Neural progenitor cell (in vitro differentiated cells): ENCODE measurements at regions not wholly inside any gene's neighbourhood (a gene's known extent, or its start where the extent isn't known, plus 50 kb on each side); places are given as distances from the start of the nearest gene placed in this dataset.

Experiments
- DNase-seq: peaks from one replicate; pipeline ENCODE4 v3.0.0-alpha.2; 2016; ENCODE audit warnings: low spot score
- H2AFZ ChIP-seq: fragments of 200-600 bp; sonication (generic); replicated peaks from 2 replicates; pipeline ENCODE4 v1.6.1; 2016; ENCODE audit warnings: antibody characterized with exemption
- H3F3A ChIP-seq: fragments of 200-600 bp; sonication (generic); 2 replicates; pipeline ENCODE4 v1.6.1; 2016; ENCODE audit warnings: antibody characterized with exemption, low read depth
- H3K27ac ChIP-seq: fragments of 200-600 bp; sonication (generic); 2 replicates; pipeline ENCODE4 v1.5.1; 2016; ENCODE audit warnings: mild to moderate bottlenecking
- H3K27me3 ChIP-seq: fragments of 200-600 bp; sonication (generic); 2 replicates; pipeline ENCODE4 v1.6.1; 2016; ENCODE audit warnings: mild to moderate bottlenecking, moderate library complexity
- H3K36me3 ChIP-seq: fragments of 200-600 bp; sonication (generic); 2 replicates; pipeline ENCODE4 v1.5.1; 2016
- H3K4me1 ChIP-seq: fragments of 200-600 bp; sonication (generic); 2 replicates; pipeline ENCODE4 v1.6.1; 2016; ENCODE audit warnings: mixed run types
- H3K4me2 ChIP-seq: fragments of 200-600 bp; sonication (generic); 2 replicates; pipeline ENCODE4 v1.6.1; 2016
- H3K4me3 ChIP-seq: fragments of 200-600 bp; sonication (generic); 2 replicates; pipeline ENCODE4 v1.5.1; 2016
- H3K79me2 ChIP-seq: fragments of 200-600 bp; sonication (generic); 2 replicates; pipeline ENCODE4 v1.6.1; 2016; ENCODE audit warnings: low read depth
- H3K9ac ChIP-seq: fragments of 200-600 bp; sonication (generic); 2 replicates; pipeline ENCODE4 v1.6.1; 2016
- H3K9me3 ChIP-seq: fragments of 200-600 bp; sonication (generic); 2 replicates; pipeline ENCODE4 v1.5.1; 2016; ENCODE audit warnings: low read depth
- H4K20me1 ChIP-seq: fragments of 200-600 bp; sonication (generic); 2 replicates; pipeline ENCODE4 v1.6.1; 2016; ENCODE audit warnings: low read depth
- H3K27ac Mint-ChIP-seq: 3 replicates; pipeline ENCODE4 v1.8.0; 2021; ENCODE audit warnings: mixed read lengths
- H3K27me3 Mint-ChIP-seq: 2 replicates; pipeline ENCODE4 v1.8.0; 2022; ENCODE audit warnings: low read depth, mild to moderate bottlenecking, inconsistent platforms, moderate library complexity, mixed read lengths; ENCODE audit not compliant: insufficient read depth
- H3K36me3 Mint-ChIP-seq: 3 replicates; pipeline ENCODE4 v1.8.0; 2021; ENCODE audit warnings: mixed read lengths
- H3K4me1 Mint-ChIP-seq: 3 replicates; pipeline ENCODE4 v1.8.0; 2021; ENCODE audit warnings: mixed read lengths
- H3K4me3 Mint-ChIP-seq: 3 replicates; pipeline ENCODE4 v1.8.0; 2021; ENCODE audit warnings: mild to moderate bottlenecking, moderate library complexity, mixed read lengths
- H3K9me3 Mint-ChIP-seq: 3 replicates; pipeline ENCODE4 v1.8.0; 2020; ENCODE audit warnings: mixed read lengths
- CTCF ChIP-seq: fragments of 200-600 bp; sonication (generic); IDR thresholded peaks from 2 replicates; pipeline ENCODE4 v1.5.1; 2017; ENCODE audit warnings: antibody characterized with exemption, mild to moderate bottlenecking
- EZH2 ChIP-seq: fragments of 200-600 bp; sonication (generic); IDR thresholded peaks from 2 replicates; pipeline ENCODE4 v1.6.1; 2017; ENCODE audit warnings: antibody characterized with exemption, mild to moderate bottlenecking, moderate library complexity
- EZH2phosphoT487 ChIP-seq: fragments of 200-600 bp; sonication (generic); IDR thresholded peaks from 2 replicates; pipeline ENCODE4 v1.6.1; 2017; ENCODE audit warnings: antibody characterized with exemption

- DNase-seq, result no peak
- Histone ChIP-seq H3K4me1 (peaks cover 13% of the 10 kb centered on the region), H3K4me3 (no peak overlapping the region), H3F3A (no peaks in the 10 kb centered on the region), H3K9ac (no peak overlapping the region), H3K79me2 (no peaks in the 10 kb centered on the region), H4K20me1 (no peaks in the 10 kb centered on the region), H3K27me3 (no peaks in the 10 kb centered on the region), H2AFZ (no peak overlapping the region), H3K4me2 (no peak overlapping the region), H3K27ac (no peak overlapping the region), H3K36me3 (no peaks in the 10 kb centered on the region), H3K9me3 (no peaks in the 10 kb centered on the region)
- no peak for TF ChIP-seq EZH2
- no peak for TF ChIP-seq CTCF
- TF ChIP-seq EZH2phosphoT487, result no peak
- Mint-ChIP-seq H3K4me1 (peaks cover 3% of the 10 kb centered on the region), H3K36me3 (no peaks in the 10 kb centered on the region), H3K27me3 (no peaks in the 10 kb centered on the region), H3K4me3 (no peak overlapping the region), H3K9me3 (no peaks in the 10 kb centered on the region), H3K27ac (no peak overlapping the region)
These were observed 111.3 kb upstream of the SORCS1 start for GRCh38 chr10:107275806-107276205.

- H3K27ac Mint-ChIP-seq, result no peak overlapping the region
- no peaks in the 10 kb centered on the region for H3K9me3 ChIP-seq
These were observed 105.1 kb upstream of the SORCS1 start for GRCh38 chr10:107269626-107270025.

GRCh38 chr10:107264742-107265141, 100.2 kb upstream of the SORCS1 start:
- H3K27me3 ChIP-seq, result no peaks in the 10 kb centered on the region
- Mint-ChIP-seq H3K27ac (no peak overlapping the region), H3K27me3 (peaks cover 3% of the 10 kb centered on the region), H3K4me1 (no peaks in the 10 kb centered on the region), H3K36me3 (no peaks in the 10 kb centered on the region), H3K4me3 (no peak overlapping the region), H3K9me3 (no peaks in the 10 kb centered on the region)
- peaks cover 5% of the 10 kb centered on the region for H3F3A ChIP-seq
- no peak overlapping the region for H2AFZ ChIP-seq
- H3K27ac ChIP-seq, result no peak overlapping the region
- no peaks in the 10 kb centered on the region for H3K9me3 ChIP-seq
- H4K20me1 ChIP-seq, result no peaks in the 10 kb centered on the region
- DNase-seq, result peak; percentile 77
- H3K4me3 ChIP-seq, result no peak overlapping the region
- no peaks in the 10 kb centered on the region for H3K79me2 ChIP-seq
- H3K4me1 ChIP-seq, result peaks cover 3% of the 10 kb centered on the region
- H3K36me3 ChIP-seq, result no peaks in the 10 kb centered on the region
- no peak overlapping the region for H3K9ac ChIP-seq
- no peak overlapping the region for H3K4me2 ChIP-seq
- TF ChIP-seq EZH2 (no peak), CTCF (peak; percentile 56)

More at GRCh38 chr10:107269626-107270025, 105.1 kb upstream of the SORCS1 start:
- Mint-ChIP-seq H3K4me1 (no peaks in the 10 kb centered on the region), H3K27me3 (peaks cover 3% of the 10 kb centered on the region), H3K36me3 (no peaks in the 10 kb centered on the region), H3K9me3 (no peaks in the 10 kb centered on the region), H3K4me3 (no peak overlapping the region)
- no peak overlapping the region for H3K9ac ChIP-seq
- no peak overlapping the region for H3K4me2 ChIP-seq
- no peak for DNase-seq
- peaks cover 3% of the 10 kb centered on the region for H3K4me1 ChIP-seq
- no peak overlapping the region for H3K27ac ChIP-seq
- H3K36me3 ChIP-seq, result no peaks in the 10 kb centered on the region
- no peaks in the 10 kb centered on the region for H4K20me1 ChIP-seq
- H3K27me3 ChIP-seq, result no peaks in the 10 kb centered on the region
- peaks cover 5% of the 10 kb centered on the region for H3F3A ChIP-seq
- no peak overlapping the region for H3K4me3 ChIP-seq
- no peak overlapping the region for H2AFZ ChIP-seq
- H3K79me2 ChIP-seq, result no peaks in the 10 kb centered on the region
- TF ChIP-seq EZH2, result no peak
- TF ChIP-seq EZH2phosphoT487, result no peak
- no peak for TF ChIP-seq CTCF

GRCh38 chr10:107244122-107244521, 79.6 kb upstream of the SORCS1 start:
- Histone ChIP-seq H3K36me3 (no peaks in the 10 kb centered on the region), H3F3A (no peaks in the 10 kb centered on the region), H4K20me1 (no peaks in the 10 kb centered on the region), H3K9ac (no peak overlapping the region), H3K4me2 (no peak overlapping the region), H3K27me3 (no peaks in the 10 kb centered on the region), H3K9me3 (no peaks in the 10 kb centered on the region), H3K27ac (no peak overlapping the region), H3K79me2 (no peaks in the 10 kb centered on the region), H3K4me1 (no peaks in the 10 kb centered on the region), H3K4me3 (no peak overlapping the region), H2AFZ (no peak overlapping the region)
- H3K4me3 Mint-ChIP-seq, result no peak overlapping the region
- no peaks in the 10 kb centered on the region for H3K27me3 Mint-ChIP-seq
- TF ChIP-seq CTCF (no peak), EZH2phosphoT487 (no peak), EZH2 (no peak)
- H3K27ac Mint-ChIP-seq, result no peak overlapping the region
- no peak for DNase-seq
- H3K9me3 Mint-ChIP-seq, result no peaks in the 10 kb centered on the region
- no peaks in the 10 kb centered on the region for H3K4me1 Mint-ChIP-seq
- H3K36me3 Mint-ChIP-seq, result no peaks in the 10 kb centered on the region
